ENCODE measurements at regions not wholly inside any gene's neighbourhood (a gene's known extent, or its start where the extent isn't known, plus 50 kb on each side); places are given as distances from the start of the nearest gene placed in this dataset.

- no peak for TF ChIP-seq CTCF (IDR thresholded peaks at IDR 0.05; ENCODE audit: unreplicated experiment)
- H3K27ac Mint-ChIP-seq (ENCODE audit: low read depth, unreplicated experiment), result no peak overlapping the region
- intact Hi-C loops (cut with micrococcal nuclease), result no loop called here
- no TSS peak for BruUV-seq (replicated peaks)
- H3K4me3 Mint-ChIP-seq (ENCODE audit: unreplicated experiment), result no peak overlapping the region
- no peaks in the 10 kb centered on the region for H3K36me3 Mint-ChIP-seq (ENCODE audit: insufficient read depth, unreplicated experiment)
- CTCF ChIA-PET, result no interaction called here
- H3K27me3 Mint-ChIP-seq (ENCODE audit: insufficient read depth, unreplicated experiment), result peaks cover 54% of the 10 kb centered on the region
- H3K4me1 Mint-ChIP-seq (ENCODE audit: insufficient read depth, unreplicated experiment), result no peaks in the 10 kb centered on the region
- no peak for DNase-seq (ENCODE audit: unreplicated experiment)
- POLR2A ChIA-PET, result no interaction called here
- H3K9me3 Mint-ChIP-seq (ENCODE audit: unreplicated experiment), result peaks cover 7% of the 10 kb centered on the region
Observed at GRCh38 chr13:108368250-108368905, 98.9 kb downstream of the TNFSF13B start.

- Mint-ChIP-seq H3K27me3 (ENCODE audit: insufficient read depth, unreplicated experiment) (peaks cover 54% of the 10 kb centered on the region), H3K27ac (ENCODE audit: low read depth, unreplicated experiment) (no peak overlapping the region), H3K9me3 (ENCODE audit: unreplicated experiment) (peaks cover 7% of the 10 kb centered on the region), H3K36me3 (ENCODE audit: insufficient read depth, unreplicated experiment) (no peaks in the 10 kb centered on the region), H3K4me3 (ENCODE audit: unreplicated experiment) (no peak overlapping the region), H3K4me1 (ENCODE audit: insufficient read depth, unreplicated experiment) (no peaks in the 10 kb centered on the region)
- TF ChIP-seq CTCF (IDR thresholded peaks at IDR 0.05; ENCODE audit: unreplicated experiment), result no peak
- intact Hi-C loops (cut with micrococcal nuclease), result no loop called here
- CTCF ChIA-PET, result interaction anchor here (1.2 kb wide), 1 partner anchor 139 kb away, joined by 3 read pairs; no protein-coding TSS in a partner anchor
- no peak for DNase-seq (ENCODE audit: unreplicated experiment)
- BruUV-seq (replicated peaks), result no TSS peak
- POLR2A ChIA-PET, result no interaction called here
Observed at GRCh38 chr13:108369412-108369811, 99.9 kb downstream of the TNFSF13B start.

- intact Hi-C loops (cut with micrococcal nuclease), result no loop called here
- H3K4me3 Mint-ChIP-seq (ENCODE audit: unreplicated experiment), result no peak overlapping the region
- BruUV-seq (replicated peaks), result no TSS peak
- DNase-seq (ENCODE audit: unreplicated experiment), result no peak
- peaks cover 58% of the 10 kb centered on the region for H3K27me3 Mint-ChIP-seq (ENCODE audit: insufficient read depth, unreplicated experiment)
- H3K27ac Mint-ChIP-seq (ENCODE audit: low read depth, unreplicated experiment), result no peak overlapping the region
- POLR2A ChIA-PET, result no interaction called here
- H3K4me1 Mint-ChIP-seq (ENCODE audit: insufficient read depth, unreplicated experiment), result no peaks in the 10 kb centered on the region
- H3K36me3 Mint-ChIP-seq (ENCODE audit: insufficient read depth, unreplicated experiment), result peaks cover 5% of the 10 kb centered on the region
- H3K9me3 Mint-ChIP-seq (ENCODE audit: unreplicated experiment), result peaks cover 7% of the 10 kb centered on the region
- no peak for TF ChIP-seq CTCF (IDR thresholded peaks at IDR 0.05; ENCODE audit: unreplicated experiment)
- CTCF ChIA-PET, result no interaction called here
Observed at GRCh38 chr13:108375034-108375433, 105.5 kb downstream of the TNFSF13B start.

GRCh38 chr13:108375772-108376171, 106.3 kb downstream of the TNFSF13B start:
- intact Hi-C loops (cut with micrococcal nuclease), result no loop called here
- H3K9me3 Mint-ChIP-seq (ENCODE audit: unreplicated experiment), result peaks cover 7% of the 10 kb centered on the region
- peaks cover 5% of the 10 kb centered on the region for H3K36me3 Mint-ChIP-seq (ENCODE audit: insufficient read depth, unreplicated experiment)
- ChIA-PET CTCF (no interaction called here), POLR2A (no interaction called here)
- no peak overlapping the region for H3K27ac Mint-ChIP-seq (ENCODE audit: low read depth, unreplicated experiment)
- no peak overlapping the region for H3K4me3 Mint-ChIP-seq (ENCODE audit: unreplicated experiment)
- H3K27me3 Mint-ChIP-seq (ENCODE audit: insufficient read depth, unreplicated experiment), result peaks cover 53% of the 10 kb centered on the region
- no peak for DNase-seq (ENCODE audit: unreplicated experiment)
- no peak for TF ChIP-seq CTCF (IDR thresholded peaks at IDR 0.05; ENCODE audit: unreplicated experiment)
- BruUV-seq (replicated peaks), result no TSS peak
- no peaks in the 10 kb centered on the region for H3K4me1 Mint-ChIP-seq (ENCODE audit: insufficient read depth, unreplicated experiment)
